ENCODE measurements at regions not wholly inside any gene's neighbourhood (a gene's known extent, or its start where the extent isn't known, plus 50 kb on each side); places are given as distances from the start of the nearest gene placed in this dataset.

DNA sequence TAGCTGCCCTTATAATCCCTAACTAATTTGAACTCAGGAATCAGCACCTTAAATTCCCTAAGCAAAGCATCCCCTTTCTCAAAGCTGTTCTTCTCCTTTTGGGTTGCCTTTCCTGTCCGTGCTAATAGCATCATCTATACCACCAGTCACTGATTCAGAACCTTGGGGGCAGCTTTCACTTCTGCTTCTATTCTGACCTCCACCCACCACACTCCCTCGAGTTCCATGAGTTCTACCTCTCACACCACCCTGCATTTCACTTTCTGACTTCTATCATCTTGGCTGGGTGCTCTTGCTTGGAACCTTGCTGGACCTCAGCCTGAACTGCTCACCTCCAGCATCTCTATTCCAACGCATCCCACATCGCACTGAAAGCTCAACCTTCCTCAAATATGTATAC is 55.4 kb upstream of the KCNMB2 start:
- TF ChIP-seq POLR2AphosphoS5 (IDR thresholded peaks at IDR 0.05; ENCODE audit: low read depth, low read length), result no peak
- TF ChIP-seq, protein P1, sequence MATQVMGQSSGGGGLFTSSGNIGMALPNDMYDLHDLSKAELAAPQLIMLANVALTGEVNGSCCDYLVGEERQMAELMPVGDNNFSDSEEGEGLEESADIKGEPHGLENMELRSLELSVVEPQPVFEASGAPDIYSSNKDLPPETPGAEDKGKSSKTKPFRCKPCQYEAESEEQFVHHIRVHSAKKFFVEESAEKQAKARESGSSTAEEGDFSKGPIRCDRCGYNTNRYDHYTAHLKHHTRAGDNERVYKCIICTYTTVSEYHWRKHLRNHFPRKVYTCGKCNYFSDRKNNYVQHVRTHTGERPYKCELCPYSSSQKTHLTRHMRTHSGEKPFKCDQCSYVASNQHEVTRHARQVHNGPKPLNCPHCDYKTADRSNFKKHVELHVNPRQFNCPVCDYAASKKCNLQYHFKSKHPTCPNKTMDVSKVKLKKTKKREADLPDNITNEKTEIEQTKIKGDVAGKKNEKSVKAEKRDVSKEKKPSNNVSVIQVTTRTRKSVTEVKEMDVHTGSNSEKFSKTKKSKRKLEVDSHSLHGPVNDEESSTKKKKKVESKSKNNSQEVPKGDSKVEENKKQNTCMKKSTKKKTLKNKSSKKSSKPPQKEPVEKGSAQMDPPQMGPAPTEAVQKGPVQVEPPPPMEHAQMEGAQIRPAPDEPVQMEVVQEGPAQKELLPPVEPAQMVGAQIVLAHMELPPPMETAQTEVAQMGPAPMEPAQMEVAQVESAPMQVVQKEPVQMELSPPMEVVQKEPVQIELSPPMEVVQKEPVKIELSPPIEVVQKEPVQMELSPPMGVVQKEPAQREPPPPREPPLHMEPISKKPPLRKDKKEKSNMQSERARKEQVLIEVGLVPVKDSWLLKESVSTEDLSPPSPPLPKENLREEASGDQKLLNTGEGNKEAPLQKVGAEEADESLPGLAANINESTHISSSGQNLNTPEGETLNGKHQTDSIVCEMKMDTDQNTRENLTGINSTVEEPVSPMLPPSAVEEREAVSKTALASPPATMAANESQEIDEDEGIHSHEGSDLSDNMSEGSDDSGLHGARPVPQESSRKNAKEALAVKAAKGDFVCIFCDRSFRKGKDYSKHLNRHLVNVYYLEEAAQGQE (IDR thresholded peaks at IDR 0.05; ENCODE audit: insufficient read depth in 1 of 2, low read depth in 2 of 2, low read length in 2 of 2), result no peak
- TF ChIP-seq FOXP2 (optimal IDR thresholded peaks at IDR 0.05; ENCODE audit: borderline replicate concordance, extremely low read depth, extremely low read length, insufficient read depth), result no peak
- TF ChIP-seq TAF1 (IDR thresholded peaks at IDR 0.05; ENCODE audit: borderline replicate concordance, insufficient read depth, low read length), result no peak
- TF ChIP-seq SIN3A (IDR thresholded peaks at IDR 0.05; ENCODE audit: borderline replicate concordance, insufficient read depth, low read length), result no peak

DNA sequence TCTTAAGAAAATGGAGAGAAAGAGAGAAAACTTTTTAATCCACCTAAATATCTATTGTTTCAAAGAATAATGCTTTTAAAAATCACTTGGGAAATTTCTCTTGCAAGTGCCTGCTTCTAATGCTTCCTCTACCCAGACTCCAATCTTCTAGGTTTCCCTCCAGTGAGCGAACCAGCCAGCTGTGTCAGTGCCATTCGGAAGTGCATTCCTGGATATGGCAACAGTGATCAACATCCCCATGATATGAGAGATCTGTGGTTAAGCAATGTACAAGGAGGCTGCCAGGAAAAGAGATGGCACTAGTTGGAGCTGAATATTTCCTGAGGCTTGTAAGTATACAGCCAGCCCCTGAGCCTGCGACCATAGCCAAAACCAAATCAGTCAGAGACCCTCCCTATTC is 53.3 kb upstream of the KCNMB2 start:
- TF ChIP-seq, protein P1 (IDR thresholded peaks at IDR 0.05; ENCODE audit: insufficient read depth in 1 of 2, low read depth in 2 of 2, low read length in 2 of 2), result no peak
- TF ChIP-seq TAF1 (IDR thresholded peaks at IDR 0.05; ENCODE audit: borderline replicate concordance, insufficient read depth, low read length) (no peak), FOXP2 (optimal IDR thresholded peaks at IDR 0.05; ENCODE audit: borderline replicate concordance, extremely low read depth, extremely low read length, insufficient read depth) (no peak), SIN3A (IDR thresholded peaks at IDR 0.05; ENCODE audit: borderline replicate concordance, insufficient read depth, low read length) (no peak), POLR2AphosphoS5 (IDR thresholded peaks at IDR 0.05; ENCODE audit: low read depth, low read length) (no peak)

DNA sequence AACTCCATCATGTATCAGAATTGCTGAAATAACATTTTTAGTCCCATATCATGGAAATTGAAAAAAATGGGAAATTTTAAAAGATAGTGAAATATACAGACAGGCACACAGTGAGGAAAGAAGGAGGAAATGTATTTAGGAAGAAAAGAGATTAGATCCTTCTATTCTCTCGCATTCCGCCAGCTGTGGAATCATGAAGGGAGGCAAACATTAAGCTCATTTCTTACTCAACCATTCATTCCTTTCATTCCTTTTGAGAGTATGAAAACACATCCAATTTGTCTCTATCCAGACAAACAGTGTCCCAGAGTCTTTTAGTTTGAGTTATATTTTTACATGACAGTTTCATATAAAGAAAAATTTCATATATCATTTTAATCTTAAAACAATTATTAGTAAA is 52.5 kb upstream of the KCNMB2 start:
- TF ChIP-seq FOXP2 (optimal IDR thresholded peaks at IDR 0.05; ENCODE audit: borderline replicate concordance, extremely low read depth, extremely low read length, insufficient read depth) (no peak), POLR2AphosphoS5 (IDR thresholded peaks at IDR 0.05; ENCODE audit: low read depth, low read length) (no peak), TAF1 (IDR thresholded peaks at IDR 0.05; ENCODE audit: borderline replicate concordance, insufficient read depth, low read length) (no peak), SIN3A (IDR thresholded peaks at IDR 0.05; ENCODE audit: borderline replicate concordance, insufficient read depth, low read length) (no peak)
- TF ChIP-seq, protein P1 (IDR thresholded peaks at IDR 0.05; ENCODE audit: insufficient read depth in 1 of 2, low read depth in 2 of 2, low read length in 2 of 2), result no peak

- TF ChIP-seq, protein P1 (IDR thresholded peaks at IDR 0.05; ENCODE audit: insufficient read depth in 1 of 2, low read depth in 2 of 2, low read length in 2 of 2), result no peak
- no peak for TF ChIP-seq FOXP2 (optimal IDR thresholded peaks at IDR 0.05; ENCODE audit: borderline replicate concordance, extremely low read depth, extremely low read length, insufficient read depth)
- TF ChIP-seq POLR2AphosphoS5 (IDR thresholded peaks at IDR 0.05; ENCODE audit: low read depth, low read length), result no peak
- no peak for TF ChIP-seq TAF1 (IDR thresholded peaks at IDR 0.05; ENCODE audit: borderline replicate concordance, insufficient read depth, low read length)
These were observed 50.5 kb upstream of the KCNMB2 start for GRCh38 chr3:178485756-178486155.
